ENCODE measurements at regions not wholly inside any gene's neighbourhood (a gene's known extent, or its start where the extent isn't known, plus 50 kb on each side); places are given as distances from the start of the nearest gene placed in this dataset.

DNA sequence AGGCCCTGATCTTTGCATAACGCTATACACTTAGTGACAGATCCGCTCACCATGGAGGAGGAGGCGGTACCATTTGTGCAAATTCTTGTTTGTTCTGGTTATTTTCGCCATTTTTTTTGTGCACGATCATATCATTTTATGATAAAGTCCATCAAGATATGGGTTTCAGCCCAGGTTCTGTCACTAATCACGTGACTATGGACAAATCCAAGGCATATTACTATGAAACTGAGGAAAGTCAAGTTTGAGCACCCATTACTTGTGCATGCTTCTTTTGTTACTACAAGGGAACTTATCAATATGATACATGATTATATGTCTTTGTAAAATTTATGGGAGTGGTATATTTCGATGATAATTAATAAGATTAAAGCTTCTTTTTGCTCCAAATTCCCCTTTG lies 829.5 kb downstream of the ROBO2 start:
- no peak for DNase-seq

DNA sequence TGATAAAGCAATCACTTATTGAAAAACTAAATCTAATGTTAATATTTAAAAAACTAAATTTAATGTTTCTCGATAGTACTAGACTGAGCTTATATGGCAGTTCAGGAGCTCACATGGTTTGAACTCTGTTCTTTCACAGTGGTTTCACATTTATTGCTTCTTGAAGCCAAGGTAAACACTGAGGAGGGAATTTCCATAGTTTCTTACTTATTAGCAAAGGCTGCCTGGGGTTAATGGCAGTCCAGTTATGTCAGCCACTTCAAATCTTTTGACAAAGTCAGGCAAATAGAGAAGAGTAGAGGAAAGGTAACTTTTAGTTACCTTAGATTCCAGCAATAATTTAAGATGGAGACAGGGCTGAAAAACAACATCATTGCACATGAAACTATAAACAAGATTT lies 831.5 kb downstream of the ROBO2 start:
- no peak for DNase-seq

GRCh38 chr3:77873598-77873997 lies 833.7 kb downstream of the ROBO2 start:
- DNase-seq, result no peak

GRCh38 chr3:77885381-77885780 lies 845.5 kb downstream of the ROBO2 start:
- no peak for DNase-seq

DNA sequence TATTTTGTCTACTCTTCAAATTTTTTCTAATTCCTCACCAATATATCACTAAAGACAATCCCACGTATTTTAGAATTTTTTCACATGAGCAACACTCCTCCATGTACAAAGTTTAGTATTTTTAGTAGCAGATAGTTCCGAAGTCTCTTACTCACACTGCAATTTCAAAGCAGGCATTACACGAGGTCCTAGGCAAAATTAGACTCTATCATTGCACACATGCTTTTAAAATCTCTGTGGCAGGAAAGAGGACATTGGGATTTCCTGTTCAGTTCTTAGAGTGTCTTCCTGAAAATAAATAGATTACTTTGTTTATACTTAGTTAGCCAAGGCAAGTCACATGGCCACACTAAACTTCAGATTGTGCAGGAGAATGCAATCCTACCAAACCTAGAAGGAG lies 847.7 kb downstream of the ROBO2 start:
- no peak for DNase-seq

GRCh38 chr3:77889616-77890015 lies 849.7 kb downstream of the ROBO2 start:
- no peak for DNase-seq

- DNase-seq, result no peak
Observed at GRCh38 chr3:77898621-77899020, 858.7 kb downstream of the ROBO2 start.

DNA sequence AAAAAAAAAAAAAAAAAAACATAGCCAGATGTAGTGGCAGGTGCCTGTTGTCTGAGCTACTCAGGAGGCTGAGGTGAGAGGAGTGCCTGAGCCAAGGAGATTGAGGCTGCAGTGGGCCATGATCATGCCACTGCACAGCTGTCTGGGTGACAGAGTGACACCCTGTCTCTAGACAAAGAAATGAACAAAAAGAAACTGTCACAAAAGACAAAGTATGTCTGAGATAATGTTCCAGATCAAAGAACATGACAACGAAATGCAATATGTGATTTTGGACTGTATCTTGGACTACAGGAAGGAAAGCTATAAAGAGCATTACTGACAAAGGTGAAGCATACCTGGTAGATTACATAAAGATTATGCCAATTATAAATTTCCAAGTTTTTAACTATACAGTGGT lies 862.8 kb downstream of the ROBO2 start:
- DNase-seq, result no peak

DNA sequence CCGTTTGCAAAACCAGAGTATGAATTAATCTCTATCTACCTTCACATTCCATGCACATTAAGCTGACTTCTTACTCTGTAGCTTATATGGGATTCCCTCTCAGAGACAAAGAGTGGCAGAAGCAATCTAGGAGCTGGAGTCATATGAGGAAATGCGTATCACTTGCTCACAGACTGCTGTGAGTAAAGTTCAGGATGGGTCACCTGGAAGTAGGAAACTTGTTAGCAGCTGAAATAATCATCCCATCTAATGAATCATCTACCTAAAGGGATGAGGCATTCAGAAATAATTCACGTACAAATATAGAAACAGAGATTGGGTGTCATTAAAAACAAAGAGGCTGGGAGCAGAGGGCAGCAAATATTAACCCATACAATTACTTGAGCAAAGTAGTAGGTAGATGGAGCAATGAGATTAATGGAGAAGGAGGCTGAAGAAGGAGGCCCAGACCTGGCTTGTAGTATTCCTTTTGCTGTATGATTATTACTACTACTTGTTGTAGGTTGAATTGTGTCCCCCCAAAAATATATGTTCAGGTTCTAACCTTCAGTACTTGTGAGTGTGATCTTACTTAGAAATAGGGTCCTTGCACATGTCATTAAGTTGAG lies 866.3 kb downstream of the ROBO2 start:
- DNase-seq, result no peak

GRCh38 chr3:77913524-77914174 lies 873.8 kb downstream of the ROBO2 start:
- no peak for DNase-seq

DNA sequence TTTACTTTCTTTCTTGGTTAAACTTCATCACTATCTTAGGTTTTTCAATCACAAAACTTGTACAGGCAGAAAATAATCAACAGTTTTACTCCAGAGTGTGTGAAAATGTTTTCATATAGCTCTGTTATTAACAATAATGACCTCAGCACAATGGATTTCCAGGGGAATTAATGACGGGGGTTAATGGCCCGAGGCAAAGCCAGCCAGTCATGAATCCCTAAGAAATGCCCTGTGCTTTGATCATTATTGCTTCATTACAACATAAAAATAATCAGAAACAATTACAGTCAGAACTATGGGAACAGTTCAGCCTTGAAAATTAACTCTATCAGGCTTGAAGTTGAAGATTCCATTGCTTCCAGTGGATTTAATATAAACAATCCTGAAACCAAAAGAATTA lies 875.4 kb downstream of the ROBO2 start:
- DNase-seq, result no peak

DNA sequence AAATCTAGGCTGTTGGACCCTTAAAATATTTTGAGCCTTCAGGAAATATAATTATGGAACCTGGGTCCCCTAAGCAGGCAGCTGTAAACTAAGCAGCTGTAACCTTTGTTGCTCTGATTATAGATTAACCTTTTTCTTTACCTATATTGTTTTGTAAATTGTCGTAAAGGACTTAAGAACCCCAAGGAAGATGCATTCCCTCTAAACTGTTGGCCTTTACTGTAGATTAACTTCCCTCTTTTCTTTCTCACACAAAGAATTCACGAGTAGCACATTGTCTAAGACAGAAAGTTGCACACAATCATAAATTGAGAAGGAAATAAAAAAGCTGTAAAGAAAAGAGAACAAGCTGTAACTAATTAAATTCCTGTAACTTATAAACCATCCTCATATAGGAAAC lies 877.3 kb downstream of the ROBO2 start:
- DNase-seq, result no peak

GRCh38 chr3:77919244-77919643 lies 879.3 kb downstream of the ROBO2 start:
- DNase-seq, result no peak

- DNase-seq, result no peak
Observed at GRCh38 chr3:77931255-77932009, 891.5 kb downstream of the ROBO2 start.

DNA sequence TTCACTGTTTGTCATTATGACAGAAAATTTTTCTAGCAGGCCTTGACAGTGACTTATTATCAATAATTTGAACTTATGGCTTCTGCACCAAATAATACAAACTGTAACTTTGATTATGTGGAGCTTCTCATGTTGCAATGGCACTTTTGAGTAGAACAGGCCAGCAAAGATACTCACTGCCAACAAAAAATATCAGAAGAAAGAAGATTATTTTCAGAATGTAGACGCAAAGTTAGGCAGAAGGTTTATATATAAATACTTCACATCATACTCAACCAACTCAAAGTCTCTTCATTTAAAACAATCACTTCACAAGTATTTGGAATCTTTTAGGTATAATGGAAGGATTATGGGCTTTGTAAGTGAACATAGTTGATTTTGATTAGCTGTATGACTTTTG lies 893.0 kb downstream of the ROBO2 start:
- DNase-seq, result no peak

DNA sequence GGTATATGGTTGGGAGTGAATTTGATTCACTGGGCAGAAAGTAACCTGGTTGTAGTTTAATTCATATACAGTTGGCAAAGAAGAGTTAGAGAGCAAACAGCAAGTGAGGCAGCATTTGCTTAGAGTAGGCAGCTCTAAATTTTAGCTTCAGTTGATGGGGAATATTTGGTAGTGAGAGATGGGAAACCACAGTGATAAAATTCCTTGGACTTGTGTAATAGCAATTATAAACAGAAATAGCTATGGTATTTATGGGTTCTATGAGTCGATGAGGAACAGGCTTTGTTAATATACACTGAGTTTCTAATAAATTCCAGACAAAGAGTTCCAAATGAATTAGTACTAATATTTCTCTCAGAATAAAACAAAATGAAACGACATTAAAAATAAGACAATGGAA lies 894.0 kb downstream of the ROBO2 start:
- DNase-seq, result no peak

DNA sequence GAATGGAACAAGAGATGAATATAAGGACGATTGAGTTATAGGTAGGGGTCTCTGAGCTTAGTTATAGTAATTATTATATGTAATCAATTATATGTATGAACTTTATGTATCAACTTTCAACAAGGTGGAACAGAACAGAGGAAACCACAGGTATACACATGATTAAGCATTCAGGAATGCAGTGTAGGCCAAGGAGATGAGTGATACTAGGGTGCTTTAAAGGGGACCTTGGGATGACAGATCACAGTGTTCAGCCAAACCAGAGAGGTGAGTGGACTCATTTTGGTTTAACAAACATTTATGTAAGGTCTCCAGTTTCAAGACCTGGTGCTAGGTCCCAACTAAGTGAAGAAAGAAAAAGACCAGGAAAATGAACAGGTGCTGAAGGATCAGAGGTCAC lies 895.5 kb downstream of the ROBO2 start:
- no peak for DNase-seq

GRCh38 chr3:77939726-77940125 lies 899.8 kb downstream of the ROBO2 start:
- DNase-seq, result no peak

- DNase-seq, result no peak
Observed at GRCh38 chr3:77943598-77943997, 903.7 kb downstream of the ROBO2 start.

DNA sequence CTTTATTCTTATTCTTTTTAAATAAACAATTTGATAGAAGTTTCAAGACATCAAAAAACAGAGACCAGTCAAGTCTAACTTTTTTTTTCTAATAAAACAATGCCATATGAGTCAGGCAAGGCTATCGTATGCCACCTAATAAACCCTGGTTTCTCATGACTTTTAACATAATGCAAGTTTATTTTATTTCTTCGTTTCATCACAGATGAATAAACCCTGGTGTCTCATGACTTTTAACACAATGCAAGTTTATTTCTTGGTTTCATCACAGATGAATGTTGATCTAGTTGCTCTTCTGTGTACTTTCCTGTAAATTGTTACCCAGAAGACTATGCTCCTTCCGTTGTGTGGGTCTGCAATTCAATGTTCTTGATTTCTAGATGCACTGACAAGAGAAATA lies 905.4 kb downstream of the ROBO2 start:
- no peak for DNase-seq

DNA sequence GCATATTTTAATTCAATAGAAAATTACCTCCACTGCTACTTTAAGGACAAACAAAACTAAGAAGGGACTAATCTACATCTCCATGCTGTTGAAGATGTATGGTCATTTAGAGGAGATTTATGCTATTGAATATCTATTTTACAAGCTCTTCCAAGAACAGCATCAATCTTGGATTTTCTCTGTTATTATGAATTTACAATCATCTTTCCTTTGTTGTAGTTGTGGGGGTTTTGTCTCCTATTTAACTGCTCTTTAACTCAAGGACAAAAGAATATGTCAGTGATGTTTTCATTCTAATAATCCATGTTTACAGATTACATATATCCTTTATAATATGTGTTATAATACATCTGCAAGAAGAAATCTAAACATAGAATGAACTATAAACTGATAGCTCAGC lies 907.8 kb downstream of the ROBO2 start:
- DNase-seq, result no peak

DNA sequence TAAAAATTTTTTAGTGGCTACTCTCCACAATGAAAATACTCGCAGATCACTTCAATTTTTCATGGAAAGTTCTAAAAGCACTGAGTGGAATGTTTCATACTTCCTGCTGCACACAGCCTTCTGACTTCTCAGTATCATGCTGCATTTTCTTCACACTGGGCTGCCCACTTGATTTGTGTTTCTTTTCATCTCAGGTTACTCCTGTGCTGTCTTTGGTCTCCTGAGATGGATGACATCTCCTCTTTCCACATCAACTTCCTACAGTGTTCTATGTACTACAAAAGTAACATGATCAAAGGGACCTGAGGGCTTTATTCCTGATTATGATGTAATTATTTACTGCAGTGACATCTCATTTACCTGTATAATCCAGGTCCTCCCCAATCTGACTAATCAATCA lies 927.7 kb downstream of the ROBO2 start:
- no peak for DNase-seq

GRCh38 chr3:77976079-77976478 lies 936.2 kb downstream of the ROBO2 start:
- no peak for DNase-seq

- DNase-seq, result no peak
Observed at GRCh38 chr3:78003090-78003489, 963.2 kb downstream of the ROBO2 start.

- DNase-seq, result no peak
Observed at GRCh38 chr3:78004571-78004970, 964.7 kb downstream of the ROBO2 start.

Measured in hematopoietic multipotent progenitor cell treated with erythropoietin and hydrocortisone succinate and interleukin-3 and kit ligand, for 4 days (in vitro differentiated cells).